ENCODE measurements at regions not wholly inside any gene's neighbourhood (a gene's known extent, or its start where the extent isn't known, plus 50 kb on each side); places are given as distances from the start of the nearest gene placed in this dataset.
"Not testable (repeated sequence)": the region's sequence is repeated elsewhere in the genome, so short reads cannot be mapped to it uniquely, and the experiment has no call there.

GRCh38 chr7:66452165-66452564 lies 176.5 kb upstream of the KCTD7 start:
- no peak for DNase-seq (ENCODE audit: low spot score)
- Mint-ChIP-seq H3K9me3 (ENCODE audit: low read depth) (no peaks in the 10 kb centered on the region), H3K27me3 (ENCODE audit: low read depth) (no peaks in the 10 kb centered on the region), H3K4me1 (ENCODE audit: low read depth) (peaks cover 7% of the 10 kb centered on the region), H3K36me3 (ENCODE audit: low read depth) (peaks cover 7% of the 10 kb centered on the region), H3K27ac (ENCODE audit: unreplicated experiment) (no peak overlapping the region), H3K4me3 (ENCODE audit: unreplicated experiment) (no peak overlapping the region)
- no peak for TF ChIP-seq CTCF (IDR thresholded peaks at IDR 0.05)

- H3K4me3 Mint-ChIP-seq (ENCODE audit: unreplicated experiment), result no peak overlapping the region
- H3K27me3 Mint-ChIP-seq (ENCODE audit: low read depth), result no peaks in the 10 kb centered on the region
- H3K36me3 Mint-ChIP-seq (ENCODE audit: low read depth), result peaks cover 9% of the 10 kb centered on the region
- H3K9me3 Mint-ChIP-seq (ENCODE audit: low read depth), result no peaks in the 10 kb centered on the region
- no peak for TF ChIP-seq CTCF (IDR thresholded peaks at IDR 0.05)
- peaks cover 3% of the 10 kb centered on the region for H3K4me1 Mint-ChIP-seq (ENCODE audit: low read depth)
- H3K27ac Mint-ChIP-seq (ENCODE audit: unreplicated experiment), result no peak overlapping the region
- DNase-seq (ENCODE audit: low spot score), result no peak
Observed at GRCh38 chr7:66453340-66453739, 175.3 kb upstream of the KCTD7 start.

GRCh38 chr7:66454600-66455225 lies 174.0 kb upstream of the KCTD7 start:
- Mint-ChIP-seq H3K27me3 (ENCODE audit: low read depth) (no peaks in the 10 kb centered on the region), H3K4me1 (ENCODE audit: low read depth) (peaks cover 4% of the 10 kb centered on the region), H3K9me3 (ENCODE audit: low read depth) (no peaks in the 10 kb centered on the region), H3K27ac (ENCODE audit: unreplicated experiment) (no peak overlapping the region), H3K4me3 (ENCODE audit: unreplicated experiment) (no peak overlapping the region), H3K36me3 (ENCODE audit: low read depth) (peaks cover 7% of the 10 kb centered on the region)
- TF ChIP-seq CTCF (IDR thresholded peaks at IDR 0.05), result no peak
- no peak for DNase-seq (ENCODE audit: low spot score)

GRCh38 chr7:66455432-66455831 lies 173.2 kb upstream of the KCTD7 start:
- H3K27ac Mint-ChIP-seq (ENCODE audit: unreplicated experiment); H3K4me3 Mint-ChIP-seq (ENCODE audit: unreplicated experiment); H3K4me1 Mint-ChIP-seq (ENCODE audit: low read depth); H3K36me3 Mint-ChIP-seq (ENCODE audit: low read depth); H3K27me3 Mint-ChIP-seq (ENCODE audit: low read depth); H3K9me3 Mint-ChIP-seq (ENCODE audit: low read depth); DNase-seq (ENCODE audit: low spot score): not testable (repeated sequence)

- not testable (repeated sequence) for DNase-seq (ENCODE audit: low spot score); H3K4me1 Mint-ChIP-seq (ENCODE audit: low read depth)
Observed at GRCh38 chr7:66456431-66456830, 172.2 kb upstream of the KCTD7 start.

GRCh38 chr7:66458991-66459390 lies 169.7 kb upstream of the KCTD7 start:
- not testable (repeated sequence) for H3K27ac Mint-ChIP-seq (ENCODE audit: unreplicated experiment); H3K9me3 Mint-ChIP-seq (ENCODE audit: low read depth); H3K4me1 Mint-ChIP-seq (ENCODE audit: low read depth)

More at GRCh38 chr7:66456431-66456830, 172.2 kb upstream of the KCTD7 start:
- not testable (repeated sequence) for H3K36me3 Mint-ChIP-seq (ENCODE audit: low read depth); H3K4me3 Mint-ChIP-seq (ENCODE audit: unreplicated experiment); H3K27ac Mint-ChIP-seq (ENCODE audit: unreplicated experiment); H3K27me3 Mint-ChIP-seq (ENCODE audit: low read depth); H3K9me3 Mint-ChIP-seq (ENCODE audit: low read depth)

GRCh38 chr7:66459783-66460413 lies 168.8 kb upstream of the KCTD7 start:
- not testable (repeated sequence) for H3K27ac Mint-ChIP-seq (ENCODE audit: unreplicated experiment); H3K9me3 Mint-ChIP-seq (ENCODE audit: low read depth); H3K27me3 Mint-ChIP-seq (ENCODE audit: low read depth); DNase-seq (ENCODE audit: low spot score); H3K36me3 Mint-ChIP-seq (ENCODE audit: low read depth); H3K4me3 Mint-ChIP-seq (ENCODE audit: unreplicated experiment); H3K4me1 Mint-ChIP-seq (ENCODE audit: low read depth)

More at GRCh38 chr7:66458991-66459390, 169.7 kb upstream of the KCTD7 start:
- not testable (repeated sequence) for H3K4me3 Mint-ChIP-seq (ENCODE audit: unreplicated experiment); H3K36me3 Mint-ChIP-seq (ENCODE audit: low read depth); DNase-seq (ENCODE audit: low spot score); H3K27me3 Mint-ChIP-seq (ENCODE audit: low read depth)
